ENCODE measurements at regions not wholly inside any gene's neighbourhood (a gene's known extent, or its start where the extent isn't known, plus 50 kb on each side); places are given as distances from the start of the nearest gene placed in this dataset.

DNA sequence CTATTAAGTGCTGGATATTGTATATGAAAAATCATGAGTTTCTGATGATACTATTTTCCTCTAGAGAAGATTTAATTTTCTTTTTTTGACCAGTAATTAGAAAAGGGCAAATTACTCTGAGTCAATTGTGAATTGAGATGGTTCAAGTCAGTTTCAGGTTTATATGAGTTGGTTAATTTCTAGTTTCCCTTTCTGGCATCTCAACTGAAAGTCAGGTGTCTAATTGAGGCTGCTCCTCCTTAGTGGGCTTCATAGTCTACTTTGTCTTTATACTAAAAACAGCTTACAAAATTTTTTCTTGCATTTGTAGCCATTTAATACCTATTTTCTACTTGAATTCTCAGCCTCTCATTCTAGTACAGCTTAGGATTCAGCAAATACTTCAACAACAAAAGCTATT lies 387.3 kb downstream of the RPS6KC1 start:
- TF ChIP-seq POU6F1 (CRISPR knock-in tag; IDR thresholded peaks at IDR 0.05; ENCODE audit: borderline replicate concordance, low read depth) = no peak
- TF ChIP-seq SNAI2 (CRISPR knock-in tag; IDR thresholded peaks at IDR 0.05) = no peak
- no peak for TF ChIP-seq ZNF8 (CRISPR knock-in tag; IDR thresholded peaks at IDR 0.05)
- no peak for TF ChIP-seq ESRRG (CRISPR knock-in tag; IDR thresholded peaks at IDR 0.05)
- no peak for TF ChIP-seq OSR1 (CRISPR knock-in tag; IDR thresholded peaks at IDR 0.05)
- no peak for TF ChIP-seq ZNF70 (CRISPR knock-in tag; IDR thresholded peaks at IDR 0.05)

All from SK-N-SH treated with all-trans-retinoic acid at 6 μM for 48 hours (cell line).